ENCODE measurements at regions not wholly inside any gene's neighbourhood (a gene's known extent, or its start where the extent isn't known, plus 50 kb on each side); places are given as distances from the start of the nearest gene placed in this dataset.
"Not testable (repeated sequence)": the region's sequence is repeated elsewhere in the genome, so short reads cannot be mapped to it uniquely, and the experiment has no call there.

DNA sequence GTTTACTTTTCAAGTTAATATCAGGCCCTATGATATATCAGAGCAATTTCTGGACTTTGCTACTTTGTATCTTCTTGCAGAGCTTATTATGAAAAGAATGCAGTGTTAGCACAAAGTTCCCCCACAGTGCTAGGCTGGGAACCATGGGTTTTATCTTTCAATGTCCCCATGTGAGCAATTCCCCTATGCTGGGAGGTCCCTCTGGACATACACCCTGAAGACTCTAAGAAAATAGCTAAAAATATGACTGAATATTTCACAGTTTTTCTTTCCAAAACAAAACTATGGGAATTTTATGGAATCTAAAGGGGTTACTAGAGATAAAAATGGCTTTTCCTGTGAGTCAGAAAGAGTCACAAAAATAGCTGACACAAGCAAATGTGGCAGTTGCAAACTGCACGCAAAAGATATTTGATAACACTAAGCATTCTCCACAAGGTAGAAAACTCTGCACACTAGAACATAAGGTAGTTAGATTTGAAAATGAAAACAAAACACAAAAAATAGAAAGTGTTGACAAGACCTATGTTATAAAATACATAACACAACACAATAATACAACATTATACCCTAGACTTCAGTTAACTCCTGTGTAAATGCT, 487.5 kb upstream of the GRIN3A start:
- DNase-seq (ENCODE audit: low spot score): no peak
- intact Hi-C loops (cut with DNase I): no loop called here

DNA sequence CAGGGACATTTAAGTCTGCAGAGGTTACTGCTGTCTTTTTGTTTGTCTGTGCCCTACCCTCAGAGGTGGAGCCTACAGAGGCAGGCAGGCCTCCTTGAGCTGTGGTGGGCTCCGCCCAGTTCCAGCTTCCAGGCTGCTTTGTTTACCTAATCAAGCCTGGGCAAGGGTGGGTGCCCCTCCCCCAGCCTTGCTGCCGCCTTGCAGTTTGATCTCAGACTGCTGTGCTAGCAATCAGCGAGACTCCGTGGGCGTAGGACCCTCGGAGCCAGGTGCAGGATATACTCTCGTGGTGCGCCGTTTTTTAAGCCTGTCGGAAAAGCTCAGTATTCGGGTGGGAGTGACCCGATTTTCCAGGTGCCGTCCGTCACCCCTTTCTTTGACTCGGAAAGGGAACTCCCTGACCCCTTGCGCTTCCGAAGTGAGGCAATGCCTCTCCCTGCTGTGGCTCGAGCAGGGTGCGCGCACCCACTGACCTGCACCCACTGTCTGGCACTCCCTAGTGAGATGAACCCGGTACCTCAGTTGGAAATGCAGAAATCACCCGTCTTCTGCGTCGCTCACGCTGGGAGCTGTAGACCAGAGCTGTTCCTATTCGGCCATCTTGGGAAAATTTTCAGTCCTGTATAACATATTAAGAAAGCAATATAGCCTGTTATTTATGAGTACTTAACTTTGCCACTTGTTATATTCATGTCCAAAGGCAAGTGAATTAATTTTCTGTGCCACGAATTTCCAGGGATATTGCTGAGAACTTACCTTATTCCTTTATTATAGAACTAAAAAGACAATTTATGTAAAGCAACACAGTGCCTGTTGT, 485.1 kb upstream of the GRIN3A start:
- intact Hi-C loops (cut with DNase I); DNase-seq (ENCODE audit: low spot score): not testable (repeated sequence)

DNA sequence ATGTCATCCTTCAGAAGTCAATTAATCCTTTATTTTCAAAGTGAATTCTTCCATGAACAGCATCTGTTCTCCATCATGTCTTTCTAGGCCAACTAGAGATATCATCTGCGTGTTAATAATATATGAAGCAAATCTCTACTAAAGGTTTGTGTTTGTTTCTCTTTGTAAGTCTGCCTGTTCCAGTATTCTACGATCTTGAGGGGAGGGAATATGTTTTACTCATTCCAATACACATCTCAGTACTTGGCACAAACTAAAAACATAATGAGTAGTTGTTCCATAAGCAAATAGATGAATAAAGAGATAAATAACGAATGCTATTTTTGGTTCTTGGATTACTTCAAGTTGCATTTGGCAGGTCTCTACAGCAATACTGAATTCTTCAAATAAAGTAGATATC, 470.7 kb upstream of the GRIN3A start:
- intact Hi-C loops (cut with DNase I): no loop called here
- no peak for DNase-seq (ENCODE audit: low spot score)

DNA sequence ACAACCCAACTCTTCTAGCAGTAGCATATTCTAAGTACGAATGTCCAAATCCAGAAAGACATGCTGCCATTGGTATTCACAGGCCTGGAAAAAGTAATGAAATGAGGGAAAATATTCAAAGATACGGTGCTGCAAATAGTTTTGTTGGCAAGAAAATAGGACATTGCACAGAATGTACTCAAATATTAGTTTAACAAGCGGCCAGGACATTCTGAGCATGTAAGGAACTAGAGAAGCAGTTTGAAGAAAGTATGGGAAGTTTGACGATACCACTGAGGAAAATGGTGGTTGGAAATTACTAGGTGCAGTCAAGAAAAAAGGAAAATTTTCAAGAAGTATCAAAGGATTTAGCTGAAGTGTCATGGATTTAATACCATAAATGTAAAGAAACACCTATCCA, 468.0 kb upstream of the GRIN3A start:
- DNase-seq (ENCODE audit: low spot score): no peak
- intact Hi-C loops (cut with DNase I): no loop called here

DNA sequence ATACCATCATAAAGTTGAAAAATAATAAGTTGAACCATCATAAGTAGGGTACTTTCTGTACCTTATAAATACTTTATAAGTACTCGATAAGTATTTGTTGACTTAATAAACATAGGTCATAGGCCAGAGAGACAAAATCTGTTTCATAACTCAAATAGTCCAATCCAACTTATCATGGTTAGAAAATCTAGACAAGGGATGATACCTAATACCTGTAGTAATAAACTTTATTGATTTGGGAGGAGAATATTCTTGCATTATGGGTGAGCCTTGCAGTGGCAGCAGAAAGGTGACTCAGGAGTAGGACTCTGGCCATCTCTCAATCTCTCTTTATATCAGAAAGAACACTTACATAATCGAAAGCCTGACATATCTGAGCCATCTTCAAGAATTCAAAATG, 466.8 kb upstream of the GRIN3A start:
- DNase-seq (ENCODE audit: low spot score): no peak
- intact Hi-C loops (cut with DNase I): no loop called here

DNA sequence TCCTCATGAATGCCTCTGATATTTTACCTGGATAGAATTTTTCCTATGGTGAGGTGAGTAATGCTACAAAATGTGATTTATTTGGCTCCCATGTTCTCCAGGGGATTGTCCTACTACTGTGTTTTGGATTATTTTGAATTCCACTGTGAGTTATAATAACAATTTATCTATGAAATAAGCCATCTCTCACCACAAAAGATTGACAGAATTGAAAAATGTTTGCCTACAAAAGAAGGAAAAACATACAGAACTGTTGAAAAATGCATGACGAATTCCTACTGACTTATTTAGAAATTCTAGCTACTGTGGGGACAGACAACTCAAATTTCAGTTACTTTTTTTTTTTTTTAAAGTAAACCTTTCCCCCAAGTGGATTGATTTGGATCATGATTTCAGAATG, 463.7 kb upstream of the GRIN3A start:
- no peak for DNase-seq (ENCODE audit: low spot score)
- intact Hi-C loops (cut with DNase I): no loop called here

DNA sequence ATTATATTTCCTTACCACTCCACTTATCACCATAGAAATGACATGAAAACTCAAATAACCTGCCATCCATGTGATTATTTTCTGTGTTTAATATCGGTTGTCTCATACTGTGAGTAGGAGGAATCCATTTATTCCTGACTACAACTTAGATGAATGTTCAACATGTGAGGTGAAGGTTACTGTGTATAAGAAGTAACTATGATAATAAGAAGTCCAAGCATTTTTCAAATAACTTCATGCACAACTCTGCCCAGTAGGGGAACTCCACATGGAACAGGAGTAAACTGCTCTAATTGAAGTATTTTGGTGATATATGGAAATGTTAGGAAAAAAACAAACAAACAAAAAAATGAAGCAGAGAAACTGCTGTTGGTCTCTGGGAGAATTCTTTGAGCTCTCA, 447.5 kb upstream of the GRIN3A start:
- no peak for DNase-seq (ENCODE audit: low spot score)
- intact Hi-C loops (cut with DNase I): no loop called here

DNA sequence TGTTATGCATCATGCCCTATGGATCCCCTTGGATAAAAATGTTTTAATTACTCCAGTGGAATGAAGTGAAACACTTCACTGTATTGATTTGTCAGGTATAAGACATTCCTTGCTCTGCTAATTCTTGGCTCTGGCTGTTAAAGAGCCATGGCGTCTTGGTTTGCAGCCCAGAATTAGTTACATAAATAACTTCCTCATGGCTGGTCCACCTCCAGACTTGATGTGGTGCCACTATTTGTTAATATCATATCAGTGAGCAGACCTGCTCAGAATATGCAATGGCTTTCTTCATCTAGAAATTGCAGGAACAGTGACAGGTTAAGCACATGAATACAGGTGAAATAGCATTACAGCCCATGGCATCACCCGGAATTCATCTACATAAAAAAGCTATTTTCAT, 446.9 kb upstream of the GRIN3A start:
- no peak for DNase-seq (ENCODE audit: low spot score)
- intact Hi-C loops (cut with DNase I): no loop called here

DNA sequence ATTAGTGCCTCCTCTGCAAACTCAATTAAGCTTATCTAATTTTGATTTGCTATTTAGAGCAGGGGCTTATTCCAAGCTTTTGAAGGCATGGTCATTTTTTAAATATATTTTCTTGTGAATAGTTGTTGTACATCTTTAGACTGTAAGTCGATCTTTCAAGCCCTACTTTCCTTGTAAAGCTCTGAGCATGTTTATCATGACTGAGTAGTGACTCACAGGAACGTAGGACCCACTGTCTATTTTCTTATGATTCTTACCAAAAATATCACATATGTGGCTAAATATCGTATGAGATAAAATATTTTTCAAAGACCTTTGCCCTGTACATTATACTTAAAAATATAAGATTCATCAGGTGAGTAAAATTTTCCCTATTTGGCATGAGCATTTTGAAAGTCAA, 440.4 kb upstream of the GRIN3A start:
- no peak for DNase-seq (ENCODE audit: low spot score)

DNA sequence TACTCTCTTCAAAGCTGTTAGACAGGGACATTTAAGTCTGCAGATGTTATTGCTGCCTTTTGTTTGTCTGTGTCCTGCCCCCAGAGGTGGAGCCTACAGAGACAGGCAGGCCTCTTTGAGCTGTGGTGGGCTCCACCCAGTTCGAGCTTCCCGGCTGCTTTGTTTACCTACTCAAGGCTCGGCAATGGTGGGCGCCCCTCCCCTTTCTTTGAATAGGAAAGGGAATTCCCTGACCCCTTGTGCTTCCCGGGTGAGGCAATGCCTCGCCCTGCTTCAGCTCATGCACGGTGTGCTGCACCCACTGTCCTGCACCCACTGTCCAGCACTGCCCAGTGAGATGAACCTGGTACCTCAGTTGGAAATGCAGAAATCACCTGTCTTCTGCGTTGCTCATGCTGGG, 435.8 kb upstream of the GRIN3A start:
- intact Hi-C loops (cut with DNase I): not testable (repeated sequence)
- peak; percentile 55 for DNase-seq (ENCODE audit: low spot score)

More for the DNA sequence above, 440.4 kb upstream of the GRIN3A start:
- intact Hi-C loops (cut with DNase I): no loop called here

DNA sequence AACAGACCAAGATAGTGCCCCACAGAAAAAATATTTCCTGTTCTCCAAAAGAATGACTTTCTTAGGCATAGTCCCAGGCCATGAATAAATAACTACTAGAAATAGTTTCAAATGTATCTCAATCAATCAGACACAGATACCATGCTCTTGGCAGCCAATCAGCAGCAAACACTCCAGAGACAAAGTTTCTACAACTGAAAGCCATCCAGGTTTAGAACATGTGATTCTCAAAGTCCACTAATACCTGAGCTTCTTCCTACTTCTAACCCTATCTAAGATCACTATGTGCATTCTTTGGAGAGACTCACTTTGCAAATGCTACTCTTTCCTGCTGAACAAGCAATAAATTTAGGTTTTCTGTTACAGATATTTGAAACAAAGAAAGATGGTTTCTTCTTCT, 425.8 kb upstream of the GRIN3A start:
- no peak for DNase-seq (ENCODE audit: low spot score)
- intact Hi-C loops (cut with DNase I): no loop called here

DNA sequence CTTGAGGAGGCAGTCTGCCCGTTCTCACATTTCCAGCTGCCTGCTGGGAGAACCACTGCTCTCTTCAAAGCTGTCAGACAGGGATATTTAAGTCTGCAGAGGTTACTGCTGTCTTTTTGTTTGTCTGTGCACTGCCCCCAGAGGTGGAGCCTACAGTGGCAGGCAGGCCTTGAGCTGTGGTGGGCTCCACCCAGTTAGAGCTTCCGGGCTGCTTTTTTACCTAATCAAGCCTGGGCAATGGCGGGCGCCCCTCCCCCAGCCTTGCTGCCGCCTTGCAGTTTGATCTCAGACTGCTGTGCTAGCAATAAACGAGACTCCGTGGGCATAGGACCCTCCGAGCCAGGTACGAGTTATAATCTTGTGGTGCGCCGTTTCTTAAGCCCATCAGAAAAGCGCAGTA, 414.6 kb upstream of the GRIN3A start:
- DNase-seq (ENCODE audit: low spot score); intact Hi-C loops (cut with DNase I): not testable (repeated sequence)

DNA sequence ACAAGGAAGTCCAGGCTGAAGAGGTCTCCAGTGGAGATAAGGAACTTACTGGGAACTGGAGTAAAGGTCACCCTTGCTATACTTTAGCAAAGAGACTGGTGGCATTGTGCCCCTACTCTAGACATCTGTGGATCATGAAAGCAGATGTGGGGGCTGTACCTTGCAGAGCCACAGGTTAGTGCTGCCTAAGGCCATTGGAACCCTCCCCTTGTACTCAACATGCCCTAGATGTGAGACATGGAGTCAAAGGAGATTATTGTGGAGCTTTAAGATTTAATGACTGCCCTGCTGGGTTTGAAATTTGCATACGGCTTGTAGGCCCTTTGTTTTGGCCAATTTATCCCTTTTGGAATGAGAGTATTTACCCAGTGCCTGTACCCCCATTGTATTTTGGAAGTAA, 397.3 kb upstream of the GRIN3A start:
- intact Hi-C loops (cut with DNase I): no loop called here

DNA sequence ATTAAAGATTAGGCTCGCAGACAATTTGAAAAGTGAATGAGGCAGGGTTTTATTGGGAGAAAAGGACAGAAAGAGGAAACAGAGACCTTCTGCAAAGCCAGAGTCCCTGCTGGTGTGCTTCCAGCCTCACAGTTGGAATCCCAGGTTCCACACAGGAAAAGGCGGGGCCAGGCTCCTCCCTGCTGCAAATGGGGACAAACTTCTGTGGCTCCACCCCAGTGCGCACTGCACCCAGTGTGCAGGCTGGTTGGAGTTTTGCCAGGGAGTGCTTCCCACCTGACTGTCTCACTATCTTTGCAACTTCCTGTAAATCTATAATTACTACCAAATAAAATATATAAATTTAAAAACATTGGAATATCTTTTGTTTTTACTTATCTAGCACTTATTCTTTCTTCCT, 386.0 kb upstream of the GRIN3A start:
- peak; percentile 73 for DNase-seq (ENCODE audit: low spot score)
- intact Hi-C loops (cut with DNase I): no loop called here

More for the DNA sequence above, 397.3 kb upstream of the GRIN3A start:
- no peak for DNase-seq (ENCODE audit: low spot score)

DNA sequence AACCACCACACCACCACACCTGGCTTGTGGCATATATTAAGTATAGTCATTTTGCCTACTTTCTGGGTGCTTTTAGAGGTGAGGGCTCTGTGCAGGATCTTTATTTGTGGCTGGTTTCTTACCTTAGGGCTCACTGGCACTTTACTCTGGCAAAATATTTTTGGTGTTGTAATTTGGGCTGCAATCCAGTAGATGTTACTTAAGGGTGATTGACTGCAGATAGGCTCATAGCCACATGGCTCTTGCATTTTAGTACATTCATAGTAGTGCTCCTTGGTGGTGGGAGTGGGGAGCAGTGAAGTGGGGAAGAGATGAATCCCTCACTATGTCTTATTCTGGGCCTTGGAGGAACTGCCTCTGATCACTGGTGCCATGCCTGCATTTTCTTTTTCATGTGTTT, 376.1 kb upstream of the GRIN3A start:
- intact Hi-C loops (cut with DNase I): no loop called here
- DNase-seq (ENCODE audit: low spot score): no peak

DNA sequence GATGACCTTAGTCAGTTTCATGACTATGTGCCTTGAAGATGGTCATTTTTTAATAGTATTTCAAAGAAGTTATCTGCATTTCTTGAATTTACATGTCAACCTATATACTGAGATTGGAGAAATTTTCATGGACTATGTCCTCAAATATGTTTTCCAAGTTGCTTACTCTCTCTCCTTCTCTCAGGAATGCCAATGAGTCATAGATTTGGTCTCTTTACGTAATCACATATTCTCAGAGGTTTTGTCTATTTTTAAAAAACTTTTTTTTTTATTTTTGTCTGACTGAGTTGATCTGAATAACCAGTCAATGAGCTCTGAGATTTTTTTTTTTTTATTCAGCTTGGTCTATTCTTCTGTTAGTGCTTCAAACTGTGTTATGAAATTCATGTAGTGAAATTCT, 374.7 kb upstream of the GRIN3A start:
- intact Hi-C loops (cut with DNase I): no loop called here
- no peak for DNase-seq (ENCODE audit: low spot score)

DNA sequence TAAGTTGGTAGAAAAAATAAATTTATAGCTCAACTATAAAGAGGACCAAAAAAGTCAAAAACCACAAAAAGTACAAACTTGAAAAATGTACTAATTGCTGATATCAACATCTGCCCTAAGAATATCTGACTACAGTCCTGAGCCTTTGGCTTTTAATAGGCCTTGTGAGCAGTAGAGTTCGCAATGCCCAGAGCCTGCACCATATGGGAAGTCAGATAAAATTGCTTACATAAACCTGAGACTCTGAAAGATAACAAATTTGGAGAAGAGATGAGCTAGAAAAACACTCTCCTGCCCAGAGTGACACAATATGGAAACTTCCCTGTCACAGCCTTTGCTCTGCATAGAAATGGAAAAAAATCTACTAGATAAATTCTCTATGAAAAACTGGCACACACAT, 368.0 kb upstream of the GRIN3A start:
- intact Hi-C loops (cut with DNase I): no loop called here
- DNase-seq (ENCODE audit: low spot score): no peak

DNA sequence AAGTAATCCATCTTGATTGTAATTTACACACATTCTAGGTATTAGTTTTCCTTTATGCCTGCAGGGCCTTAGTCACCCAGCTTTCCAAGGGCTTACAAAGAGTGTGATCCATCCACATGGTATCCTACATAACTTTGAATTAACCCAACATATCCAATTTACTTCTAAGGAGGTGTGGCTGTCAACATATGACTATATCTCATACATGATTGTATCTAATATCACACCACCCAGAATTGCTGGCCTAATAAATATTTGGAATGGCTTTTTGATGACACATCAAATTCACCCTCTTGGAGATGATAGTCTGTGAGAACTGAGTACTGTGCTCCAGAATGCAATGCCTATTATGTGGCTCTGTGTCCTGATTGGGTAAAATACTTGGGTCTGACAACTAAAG, 363.3 kb upstream of the GRIN3A start:
- no peak for DNase-seq (ENCODE audit: low spot score)
- intact Hi-C loops (cut with DNase I): no loop called here

DNA sequence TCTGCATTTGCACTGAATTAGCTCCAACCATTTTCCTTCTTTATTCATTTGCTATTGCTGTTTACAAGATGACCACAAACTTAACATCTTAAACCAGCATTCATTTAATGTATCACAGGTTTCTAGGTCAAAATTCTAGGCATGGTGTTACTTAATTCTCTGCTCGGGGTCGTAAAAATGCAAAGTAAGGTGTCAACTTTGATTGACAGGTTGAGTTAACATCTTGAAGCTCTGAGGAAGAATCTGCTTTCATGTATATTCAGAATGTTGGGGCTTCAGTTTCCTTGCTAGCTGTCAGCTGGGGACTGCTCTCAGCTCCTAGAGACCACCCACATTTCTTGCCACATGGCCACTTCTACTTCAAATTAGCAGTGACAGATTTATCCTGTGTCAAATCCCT, 348.7 kb upstream of the GRIN3A start:
- intact Hi-C loops (cut with DNase I): no loop called here
- DNase-seq (ENCODE audit: low spot score): no peak

DNA sequence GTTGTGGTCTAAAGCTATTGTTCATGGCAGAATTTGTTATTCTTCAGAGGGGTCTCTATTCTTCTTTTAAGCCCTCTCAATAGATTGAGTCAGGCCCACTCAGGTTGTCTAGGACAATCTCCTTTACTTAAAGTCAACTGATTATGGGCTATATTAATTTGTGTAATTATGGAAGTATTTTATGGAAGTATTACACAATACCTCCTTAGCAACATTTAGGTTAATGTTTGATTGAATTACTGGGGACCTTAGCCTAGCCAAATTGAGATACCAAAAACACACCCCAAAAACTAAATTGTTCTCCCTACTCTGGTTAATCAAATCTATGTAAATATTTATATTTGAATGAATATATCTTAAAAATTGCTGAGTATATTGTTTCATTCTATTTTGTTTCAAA, 347.1 kb upstream of the GRIN3A start:
- intact Hi-C loops (cut with DNase I): no loop called here
- no peak for DNase-seq (ENCODE audit: low spot score)

DNA sequence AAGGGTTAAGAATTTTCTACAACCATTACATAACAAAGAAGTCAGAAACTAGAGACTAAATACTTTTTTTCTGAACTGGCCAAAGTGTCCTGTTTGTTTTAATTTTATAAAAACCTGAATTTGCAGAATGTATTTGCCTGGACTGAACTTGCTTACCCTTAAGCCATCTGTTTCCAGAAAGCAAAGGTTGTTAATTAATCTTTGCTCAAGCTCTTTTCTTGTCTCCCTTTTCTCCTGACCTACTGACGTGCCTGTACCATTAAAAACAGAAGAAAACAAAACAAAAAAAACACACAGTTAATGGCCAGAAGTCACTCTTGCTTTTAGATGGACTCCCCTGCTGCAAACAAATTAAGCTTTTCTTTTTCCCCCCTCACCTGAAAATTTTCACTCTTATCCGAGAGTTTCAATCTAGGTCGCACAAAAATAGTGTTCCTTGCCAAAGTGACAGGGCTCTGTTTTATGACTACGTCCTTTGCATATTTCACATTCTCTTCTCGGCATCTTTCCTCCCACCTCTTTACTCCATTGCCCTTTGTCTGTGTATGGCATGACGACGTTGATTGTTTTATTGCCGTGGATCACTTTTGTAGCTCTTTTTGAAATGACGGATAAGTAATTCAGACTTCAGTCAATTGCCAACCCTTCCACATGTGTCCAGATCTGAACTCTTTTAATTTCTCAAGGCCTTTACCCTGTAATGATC, 333.8 kb upstream of the GRIN3A start:
- intact Hi-C loops (cut with DNase I): no loop called here
- no peak for DNase-seq (ENCODE audit: low spot score)
